Cardiac septum (tissue), 1 donor: ENCODE measurements at regions not wholly inside any gene's neighbourhood (a gene's known extent, or its start where the extent isn't known, plus 50 kb on each side); places are given as distances from the start of the nearest gene placed in this dataset.
"Not testable (repeated sequence)": the region's sequence is repeated elsewhere in the genome, so short reads cannot be mapped to it uniquely, and the experiment has no call there.

Experiments used
- DNase-seq: peaks from one replicate; pipeline ENCODE4 v3.0.0-alpha.2; 2020; ENCODE audit warnings: low spot score
- intact Hi-C: fragments of 100-400 bp; cut with DNase I; formaldehyde crosslinking; loops from one replicate; pipeline ENCODE4 v1.14.0; 2022
- donor health status: DM: no; HTN: no; CAD: no.

DNA sequence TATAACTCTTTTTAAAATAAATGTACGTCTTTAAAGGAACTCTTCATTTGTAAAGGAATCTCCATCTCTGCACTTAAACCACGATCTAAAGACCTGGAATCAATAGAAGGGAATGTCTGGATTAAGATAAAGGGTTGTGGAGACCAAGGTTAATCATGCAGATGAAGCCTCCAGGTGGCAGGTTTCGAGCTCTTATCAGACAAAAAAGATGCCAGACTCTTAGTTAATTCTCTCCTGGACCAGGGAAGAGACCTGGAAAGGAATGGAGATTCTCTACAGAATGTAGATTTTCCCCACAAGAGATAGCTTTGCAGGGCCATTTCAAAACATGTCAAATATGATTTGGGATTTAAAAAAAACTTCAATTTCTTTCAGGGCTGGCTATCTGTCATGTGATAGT lies 71.5 kb upstream of the SSTR4 start:
- DNase-seq = no peak
- intact Hi-C loops = no loop called here

DNA sequence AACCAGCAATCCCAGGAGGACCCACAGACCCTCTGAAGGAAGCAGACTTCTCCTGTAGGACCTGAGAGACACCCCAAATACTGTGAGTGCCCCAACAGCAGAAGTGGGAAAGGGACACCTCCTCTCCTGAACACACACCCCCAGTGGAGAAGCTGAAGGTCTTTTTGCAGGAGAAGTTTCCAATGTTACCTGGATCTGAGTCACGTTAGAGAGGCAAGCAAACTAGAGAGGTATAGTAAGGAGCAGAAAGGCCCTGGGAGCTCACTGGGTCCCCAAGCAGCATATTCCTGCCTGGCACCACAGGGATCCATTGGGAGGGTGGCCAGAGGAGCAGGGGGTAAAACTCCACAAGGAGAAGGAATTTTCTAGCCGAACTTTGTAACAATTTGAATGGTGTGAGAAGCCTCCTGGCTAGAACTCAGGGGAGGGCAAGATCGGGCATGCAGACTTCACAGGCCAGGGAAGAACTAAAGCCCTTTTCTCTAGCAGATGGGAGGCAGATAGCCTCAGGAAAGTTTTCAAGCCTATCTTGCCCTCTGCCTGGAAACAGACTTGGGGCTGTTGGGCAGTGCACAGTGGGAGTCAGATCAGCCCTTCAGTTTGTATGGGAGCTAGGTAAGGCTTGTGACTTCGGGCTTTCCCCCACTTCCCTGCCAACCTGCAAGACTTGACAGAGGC lies 68.2 kb upstream of the SSTR4 start:
- DNase-seq = no peak
- intact Hi-C loops = no loop called here

DNA sequence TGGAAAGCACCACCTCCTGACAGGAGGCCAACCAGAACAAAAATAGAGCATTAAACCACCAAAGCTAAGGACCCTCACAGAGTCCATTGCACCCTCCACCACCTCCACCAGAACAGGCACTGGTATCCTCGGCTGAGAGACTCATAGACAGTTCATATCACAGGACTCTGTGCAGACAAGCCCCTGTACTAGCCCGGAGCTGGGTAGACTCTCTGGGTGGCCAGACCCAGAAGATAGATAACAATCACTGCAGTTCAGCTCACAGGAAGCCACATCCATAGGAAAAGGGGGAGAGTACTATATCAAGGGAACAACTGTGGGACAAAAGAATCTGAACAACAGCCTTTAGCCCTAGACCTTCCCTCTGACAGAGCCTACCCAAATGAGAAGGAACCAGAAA lies 67.4 kb upstream of the SSTR4 start:
- intact Hi-C loops, DNase-seq: not testable (repeated sequence)

DNA sequence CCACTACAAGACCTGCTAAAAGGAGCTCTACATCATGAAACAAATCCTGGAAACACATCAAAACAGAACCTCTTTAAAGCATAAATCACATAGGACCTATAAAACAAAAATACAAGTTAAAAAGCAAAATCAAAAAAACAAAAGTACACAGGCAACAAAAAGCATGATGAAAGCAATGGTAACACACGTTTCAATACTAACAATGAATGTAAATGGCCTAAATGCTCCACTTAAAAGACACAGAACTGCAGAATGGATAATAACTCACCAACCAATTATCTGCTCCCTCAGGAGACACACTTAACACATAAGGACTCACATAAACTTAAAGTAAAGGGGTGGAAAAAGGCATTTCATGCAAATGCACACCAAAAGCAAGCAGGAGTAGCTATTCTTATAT lies 66.1 kb upstream of the SSTR4 start:
- DNase-seq, intact Hi-C loops: not testable (repeated sequence)

DNA sequence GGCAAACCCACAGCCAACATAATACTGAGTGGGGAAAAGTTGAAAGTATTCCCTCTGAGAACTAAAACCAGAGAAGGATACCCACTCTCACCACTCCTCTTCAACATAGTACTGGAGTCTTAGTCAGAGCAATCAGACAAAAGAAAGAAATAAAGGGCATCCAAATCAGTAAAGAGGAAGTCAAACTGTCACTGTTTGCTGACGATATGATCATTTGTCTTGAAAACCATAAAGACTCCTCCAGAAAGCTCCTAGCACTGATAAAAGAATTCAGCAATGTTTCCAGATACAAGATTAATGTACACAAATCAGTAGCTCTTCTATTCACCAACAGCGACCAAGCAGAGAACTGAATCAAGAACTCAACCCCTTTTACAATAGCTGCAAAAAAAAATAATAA lies 64.0 kb upstream of the SSTR4 start:
- intact Hi-C loops, DNase-seq: not testable (repeated sequence)

DNA sequence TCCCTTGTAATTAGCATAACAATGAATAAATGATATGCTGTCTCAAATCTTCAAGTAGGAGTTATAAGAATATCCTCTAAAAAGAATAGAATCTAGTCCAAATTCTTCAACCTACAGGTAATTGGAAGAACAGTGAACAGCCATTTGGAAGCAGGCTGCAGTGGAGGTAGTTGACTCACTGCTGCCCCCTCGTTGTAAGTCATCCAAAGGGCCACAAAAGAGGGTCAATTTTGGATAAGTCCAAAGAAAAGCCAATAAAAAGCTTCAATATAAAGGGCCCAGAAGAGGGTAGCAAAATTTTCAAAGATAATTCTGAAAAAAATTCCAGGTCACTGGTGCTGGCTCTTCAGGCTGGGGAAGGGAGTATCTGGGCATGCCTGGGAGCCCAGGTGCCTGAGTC lies 60.8 kb upstream of the SSTR4 start:
- intact Hi-C loops = no loop called here

DNA sequence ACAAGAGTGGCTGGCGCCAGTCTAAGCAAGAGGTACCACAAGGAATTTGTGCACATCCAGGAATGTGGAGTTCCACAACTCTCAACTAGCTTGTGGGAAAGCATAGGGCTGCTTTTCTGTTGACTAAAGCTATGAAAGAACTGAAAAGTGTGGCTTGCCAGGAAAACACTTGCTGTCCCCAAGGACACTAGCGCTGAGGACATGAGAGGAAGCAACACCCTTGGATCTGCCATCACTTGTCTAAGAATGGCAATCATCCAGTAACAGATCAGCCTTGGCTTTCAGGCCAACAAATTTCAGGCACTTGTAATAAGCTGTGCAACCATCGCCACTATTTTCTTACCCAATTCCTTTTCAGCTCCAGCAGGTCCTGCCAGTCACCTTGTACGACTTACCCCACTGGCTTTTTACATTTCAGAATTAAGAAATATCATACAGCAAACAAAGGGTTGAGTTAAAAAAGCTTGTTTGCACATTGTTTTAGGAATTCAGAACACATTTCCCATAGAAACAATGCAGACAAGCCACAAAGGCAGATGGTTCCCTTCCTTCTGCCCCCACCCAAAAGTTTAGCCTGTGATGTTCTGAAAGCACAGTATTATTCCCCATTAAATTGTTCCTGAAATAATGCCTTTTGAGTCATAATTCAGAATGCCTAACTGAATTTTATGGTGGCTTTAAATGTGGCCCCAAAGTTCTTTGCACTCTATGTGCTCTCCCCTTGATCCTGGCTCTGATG lies 57.9 kb upstream of the SSTR4 start:
- no peak for DNase-seq
- intact Hi-C loops = loop anchor here (5.0 kb wide), 2 partner anchors 115 to 285 kb away; no protein-coding TSS in a partner anchor

More for the DNA sequence above, 60.8 kb upstream of the SSTR4 start:
- no peak for DNase-seq

DNA sequence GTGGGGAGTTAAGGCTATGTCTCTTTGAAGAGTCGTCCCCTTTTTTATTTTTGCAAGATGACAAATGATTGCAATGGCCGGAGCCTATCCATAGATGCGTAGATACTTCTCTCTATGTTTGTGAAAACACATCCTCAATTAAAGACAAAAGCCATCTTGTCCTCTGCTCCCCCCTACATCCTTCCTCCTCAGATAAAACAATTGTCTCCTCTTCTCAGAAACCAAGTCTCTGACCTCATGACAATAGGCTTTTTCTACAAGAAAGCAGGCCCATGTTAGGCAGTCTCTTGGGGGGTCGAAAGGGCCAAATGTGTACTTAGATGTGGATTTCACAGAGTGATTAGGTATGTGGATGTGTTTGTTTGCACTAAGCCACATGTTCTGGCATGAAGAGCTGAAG lies 51.1 kb upstream of the SSTR4 start:
- DNase-seq = no peak
- intact Hi-C loops = no loop called here

DNA sequence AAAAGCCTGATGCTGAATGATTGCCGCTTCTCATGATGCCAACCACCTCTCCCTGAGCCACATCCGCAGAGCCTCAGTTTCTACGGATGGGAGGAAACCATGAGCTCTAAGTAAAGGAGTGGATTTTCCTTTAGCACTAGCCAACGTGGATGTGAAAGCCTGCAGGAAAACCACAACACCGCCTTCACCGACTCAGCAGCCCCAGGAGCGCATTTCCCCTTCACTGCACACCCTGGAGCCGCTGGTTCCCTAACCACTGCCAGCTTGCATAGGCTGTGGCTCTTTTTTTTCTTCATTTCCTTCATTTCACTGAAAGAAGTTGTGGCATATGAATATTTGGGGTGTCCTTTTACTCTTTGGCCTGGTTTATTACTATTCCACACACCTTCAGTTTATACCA lies 50.5 kb upstream of the SSTR4 start:
- DNase-seq = no peak
- intact Hi-C loops = no loop called here

DNA sequence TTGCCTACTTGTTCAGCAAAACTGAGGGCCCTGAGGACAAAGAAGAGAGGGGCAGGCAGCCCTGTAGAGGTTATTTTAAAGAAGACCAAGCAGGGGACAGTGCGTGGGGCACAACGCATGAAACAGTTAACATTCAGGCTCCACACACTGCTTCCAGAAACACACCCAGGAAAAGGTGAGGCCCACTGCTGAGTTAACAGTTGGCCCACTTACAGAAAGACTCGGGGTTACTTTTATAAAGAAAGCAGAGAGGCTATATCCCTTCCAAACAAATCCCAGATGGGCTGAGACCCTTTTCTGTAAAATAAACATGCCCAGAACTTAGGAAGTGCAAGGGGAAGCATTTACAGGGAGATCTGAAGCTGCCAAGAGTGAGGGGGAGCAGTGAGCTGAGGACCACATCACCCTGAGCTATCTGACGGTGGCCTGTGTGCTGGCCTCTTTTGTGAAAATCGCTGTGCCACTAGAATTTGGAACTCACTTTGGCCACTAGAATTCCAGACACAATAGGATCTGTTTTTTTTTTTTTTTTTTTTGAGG lies 49.8 kb upstream of the SSTR4 start:
- no peak for DNase-seq

More for the DNA sequence above, 49.8 kb upstream of the SSTR4 start:
- intact Hi-C loops = no loop called here
